Stomach (tissue), 4 donors: ENCODE measurements at regions not wholly inside any gene's neighbourhood (a gene's known extent, or its start where the extent isn't known, plus 50 kb on each side); places are given as distances from the start of the nearest gene placed in this dataset.

Experiments used
- POLR2AphosphoS5 ChIP-seq, 3 donors: sonication (generic); formaldehyde crosslinking; IDR thresholded peaks; one replicate each; pipeline ENCODE4 v1.6.1; 2016; ENCODE audit warnings: antibody characterized with exemption in 3 of 3
- TF ChIP-seq, protein P1 (sequence below), 7 experiments: fragments of 450-650 bp in 4 of 7; fragments of 200-600 bp in 3 of 7; sonication (generic) in 3 of 7; IDR thresholded peaks; one replicate each; pipeline ENCODE4 v1.5.1; 2016 to 2019; ENCODE audit warnings: antibody characterized with exemption in 7 of 7, control low read depth in 2 of 7, mild to moderate bottlenecking in 1 of 7

DNA sequence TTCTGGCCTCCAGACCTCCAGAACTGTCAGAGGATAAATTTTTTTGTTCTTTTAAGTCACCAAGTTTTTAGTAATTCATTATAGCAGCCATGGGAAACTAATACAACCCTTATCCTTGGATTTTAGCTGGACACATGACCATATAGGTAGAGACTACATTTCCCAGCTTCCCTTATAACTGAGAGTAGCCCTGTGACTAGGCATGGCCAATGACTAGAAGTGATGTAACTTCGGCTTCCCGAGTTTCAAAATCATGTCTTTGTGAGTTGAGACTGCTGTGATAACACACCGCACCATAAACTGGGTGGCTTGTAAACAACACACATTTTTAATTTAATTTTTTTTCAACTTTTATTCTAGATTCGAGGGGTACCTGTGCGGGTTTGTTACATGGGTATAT is 134.0 kb upstream of the SERTAD2 start:
- TF ChIP-seq, protein P1, sequence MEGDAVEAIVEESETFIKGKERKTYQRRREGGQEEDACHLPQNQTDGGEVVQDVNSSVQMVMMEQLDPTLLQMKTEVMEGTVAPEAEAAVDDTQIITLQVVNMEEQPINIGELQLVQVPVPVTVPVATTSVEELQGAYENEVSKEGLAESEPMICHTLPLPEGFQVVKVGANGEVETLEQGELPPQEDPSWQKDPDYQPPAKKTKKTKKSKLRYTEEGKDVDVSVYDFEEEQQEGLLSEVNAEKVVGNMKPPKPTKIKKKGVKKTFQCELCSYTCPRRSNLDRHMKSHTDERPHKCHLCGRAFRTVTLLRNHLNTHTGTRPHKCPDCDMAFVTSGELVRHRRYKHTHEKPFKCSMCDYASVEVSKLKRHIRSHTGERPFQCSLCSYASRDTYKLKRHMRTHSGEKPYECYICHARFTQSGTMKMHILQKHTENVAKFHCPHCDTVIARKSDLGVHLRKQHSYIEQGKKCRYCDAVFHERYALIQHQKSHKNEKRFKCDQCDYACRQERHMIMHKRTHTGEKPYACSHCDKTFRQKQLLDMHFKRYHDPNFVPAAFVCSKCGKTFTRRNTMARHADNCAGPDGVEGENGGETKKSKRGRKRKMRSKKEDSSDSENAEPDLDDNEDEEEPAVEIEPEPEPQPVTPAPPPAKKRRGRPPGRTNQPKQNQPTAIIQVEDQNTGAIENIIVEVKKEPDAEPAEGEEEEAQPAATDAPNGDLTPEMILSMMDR (IDR thresholded peaks at IDR 0.05) = no peak
- TF ChIP-seq POLR2AphosphoS5 (IDR thresholded peaks at IDR 0.05) = no peak
